Stimulated activated CD4-positive, alpha-beta T cell treated with anti-CD3 and anti-CD28 coated beads, Interleukin-4, amount 100 ng/mL, for 24 hours (primary cell): ENCODE measurements at regions not wholly inside any gene's neighbourhood (a gene's known extent, or its start where the extent isn't known, plus 50 kb on each side); places are given as distances from the start of the nearest gene placed in this dataset.

Experiments used
- DNase-seq: peaks from one replicate; pipeline ENCODE4 v3.0.0-alpha.2; 2020

- DNase-seq: no peak
These were observed 50.5 kb upstream of the CD99 start for GRCh38 chrX:2640436-2641150.

- no peak for DNase-seq
These were observed 52.8 kb upstream of the CD99 start for GRCh38 chrX:2638279-2638678.

- no peak for DNase-seq
These were observed 55.8 kb upstream of the CD99 start for GRCh38 chrX:2635342-2635741.

GRCh38 chrX:2632533-2633504 lies 58.3 kb upstream of the CD99 start:
- DNase-seq: no peak

GRCh38 chrX:2631743-2632532 lies 59.2 kb upstream of the CD99 start:
- DNase-seq: no peak

- peak; percentile 51 for DNase-seq
These were observed 60.0 kb upstream of the CD99 start for GRCh38 chrX:2630935-2631742.

GRCh38 chrX:2630008-2630934 lies 60.8 kb upstream of the CD99 start:
- peak; percentile 66 for DNase-seq

- no peak for DNase-seq
These were observed 61.6 kb upstream of the CD99 start for GRCh38 chrX:2629316-2630007.

GRCh38 chrX:2628751-2629315 lies 62.3 kb upstream of the CD99 start:
- no peak for DNase-seq

- peak; percentile 67 for DNase-seq
These were observed 63.7 kb upstream of the CD99 start for GRCh38 chrX:2627272-2627867.

GRCh38 chrX:2626750-2627149 lies 64.3 kb upstream of the CD99 start:
- DNase-seq: no peak

- DNase-seq: no peak
These were observed 70.5 kb upstream of the CD99 start for GRCh38 chrX:2620576-2620975.

- no peak for DNase-seq
These were observed 72.6 kb upstream of the CD99 start for GRCh38 chrX:2618516-2618915.

- DNase-seq: no peak
These were observed 76.2 kb upstream of the CD99 start for GRCh38 chrX:2614911-2615310.

GRCh38 chrX:2610246-2611170 lies 80.6 kb upstream of the CD99 start:
- no peak for DNase-seq

GRCh38 chrX:2609431-2610238 lies 81.5 kb upstream of the CD99 start:
- DNase-seq: no peak

GRCh38 chrX:2608638-2609430 lies 82.3 kb upstream of the CD99 start:
- DNase-seq: peak; percentile 90
